Central memory CD8-positive, alpha-beta T cell (primary cell): ENCODE measurements at regions not wholly inside any gene's neighbourhood (a gene's known extent, or its start where the extent isn't known, plus 50 kb on each side); places are given as distances from the start of the nearest gene placed in this dataset.

Source experiments
- ATAC-seq: fragments of 150-1000 bp; cut with Tn5 transposase; replicated peaks from 2 replicates; pipeline ENCODE4 v1.10.0; 2022; ENCODE audit warnings: mild to moderate bottlenecking, moderate FRiP score, moderate number of reproducible peaks; ENCODE audit not compliant: poor library complexity, severe bottlenecking; ENCODE audit errors: extremely low read depth
- DNase-seq, 2 donors: peaks; one replicate each; pipeline ENCODE4 v3.0.0; 2021; ENCODE audit warnings: low spot score in 2 of 2
- H3K27ac Mint-ChIP-seq: one replicate; pipeline ENCODE4 v1.8.0; 2022; ENCODE audit warnings: low read depth, mild to moderate bottlenecking, moderate library complexity, mixed read lengths
- H3K27me3 Mint-ChIP-seq: one replicate; pipeline ENCODE4 v1.8.0; 2022; ENCODE audit warnings: mixed read lengths
- H3K36me3 Mint-ChIP-seq: one replicate; pipeline ENCODE4 v1.8.0; 2022; ENCODE audit warnings: mild to moderate bottlenecking, moderate library complexity, mixed read lengths; ENCODE audit not compliant: insufficient read depth
- H3K4me1 Mint-ChIP-seq: one replicate; pipeline ENCODE4 v1.8.0; 2022; ENCODE audit warnings: mixed read lengths
- H3K4me3 Mint-ChIP-seq: one replicate; pipeline ENCODE4 v1.8.0; 2022; ENCODE audit warnings: mild to moderate bottlenecking, moderate library complexity, mixed read lengths
- H3K9me3 Mint-ChIP-seq: one replicate; pipeline ENCODE4 v1.8.0; 2022; ENCODE audit warnings: mixed read lengths

DNA sequence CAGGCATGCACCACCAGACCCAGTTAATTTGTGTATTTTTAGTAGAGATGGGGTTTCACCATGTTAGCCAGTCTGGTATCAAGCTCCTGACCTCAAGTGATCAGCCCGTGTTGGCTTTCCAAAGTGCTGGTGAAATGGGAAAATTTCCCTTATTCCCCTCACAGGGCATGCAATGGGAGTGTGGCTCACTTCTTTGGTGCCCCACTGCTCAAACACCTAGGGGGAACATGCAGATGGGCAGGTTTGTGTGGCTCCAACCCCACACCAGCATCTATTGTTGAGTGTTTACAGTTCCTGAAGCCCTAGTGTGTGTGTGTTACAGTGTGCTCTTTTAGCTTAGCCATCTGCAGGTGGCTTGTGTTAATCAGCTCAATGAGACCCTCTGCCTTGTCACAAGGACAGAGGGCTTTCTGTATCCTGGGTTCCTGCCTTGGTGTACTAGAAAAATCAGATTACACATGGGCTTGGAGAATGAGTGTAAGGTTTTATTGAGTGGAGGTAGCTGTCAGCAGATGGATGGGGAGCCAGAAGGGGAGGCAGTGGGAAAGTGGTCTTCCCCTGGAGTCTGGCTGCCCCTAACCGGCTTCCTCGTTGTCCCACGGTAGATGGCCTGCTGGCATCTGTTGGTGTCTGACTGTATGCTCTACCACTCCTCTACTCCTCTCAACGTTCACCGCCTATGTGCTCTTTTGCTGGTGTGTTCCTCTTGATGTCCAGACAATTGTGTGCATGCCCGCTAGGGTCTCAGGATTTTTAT, 248.1 kb upstream of the CBLB start:
- DNase-seq = no peak
- H3K36me3 Mint-ChIP-seq = peaks cover 2% of the 10 kb centered on the region

DNA sequence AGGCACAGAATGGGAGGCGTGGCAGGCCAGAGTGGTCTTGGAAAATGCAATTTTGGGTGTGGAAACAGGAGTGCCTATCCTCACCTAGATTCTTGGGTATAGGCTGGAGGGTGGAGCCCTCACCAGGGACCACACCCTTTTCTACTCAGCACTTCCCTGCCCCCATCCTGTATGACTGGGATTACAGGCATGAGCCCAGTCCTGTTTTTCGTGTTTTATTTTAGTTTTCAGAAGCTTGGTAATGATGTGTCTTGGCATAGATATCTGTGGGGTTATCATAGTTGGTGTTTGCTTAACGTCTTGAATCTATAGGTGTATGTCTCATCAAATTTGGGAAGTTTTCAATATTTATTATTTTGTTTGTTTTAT, 248.7 kb upstream of the CBLB start:
- no peaks in the 10 kb centered on the region for H3K36me3 Mint-ChIP-seq
- no peak for DNase-seq
- ATAC-seq = no peak
- H3K4me3 Mint-ChIP-seq = no peak overlapping the region
- H3K27me3 Mint-ChIP-seq = no peaks in the 10 kb centered on the region
- no peaks in the 10 kb centered on the region for H3K4me1 Mint-ChIP-seq
- no peaks in the 10 kb centered on the region for H3K9me3 Mint-ChIP-seq
- H3K27ac Mint-ChIP-seq = no peak overlapping the region

More for the DNA sequence above, 248.1 kb upstream of the CBLB start:
- Mint-ChIP-seq H3K4me1 (no peaks in the 10 kb centered on the region), H3K27ac (no peak overlapping the region), H3K4me3 (no peak overlapping the region), H3K27me3 (no peaks in the 10 kb centered on the region), H3K9me3 (no peaks in the 10 kb centered on the region)
- ATAC-seq = no peak

DNA sequence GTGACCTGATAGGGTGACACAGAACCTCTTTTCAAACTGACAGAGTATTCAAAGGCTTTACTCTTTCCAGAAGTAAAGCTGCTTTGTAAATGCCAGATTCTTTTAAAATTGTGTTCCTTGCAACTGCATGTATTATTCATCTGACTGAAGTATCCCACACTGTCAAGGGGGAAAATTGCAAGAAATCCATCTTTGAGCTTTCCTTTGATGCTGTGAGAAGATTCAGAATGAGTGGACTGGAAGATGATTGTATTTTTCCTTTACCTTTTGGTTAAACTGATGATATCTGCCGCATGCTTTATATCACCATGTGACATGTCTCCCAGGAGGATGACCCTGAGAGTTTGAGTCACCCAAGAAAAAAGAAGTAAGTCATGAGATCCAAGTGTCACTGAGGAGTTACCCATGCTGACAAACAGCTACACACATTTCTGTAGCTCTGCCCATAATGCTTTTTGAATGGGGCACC, 250.8 kb upstream of the CBLB start:
- DNase-seq (no peak), ATAC-seq (no peak)
- no peaks in the 10 kb centered on the region for H3K36me3 Mint-ChIP-seq
- H3K4me1 Mint-ChIP-seq = no peaks in the 10 kb centered on the region
- H3K9me3 Mint-ChIP-seq = no peaks in the 10 kb centered on the region
- no peak overlapping the region for H3K4me3 Mint-ChIP-seq
- no peaks in the 10 kb centered on the region for H3K27me3 Mint-ChIP-seq
- H3K27ac Mint-ChIP-seq = no peak overlapping the region

DNA sequence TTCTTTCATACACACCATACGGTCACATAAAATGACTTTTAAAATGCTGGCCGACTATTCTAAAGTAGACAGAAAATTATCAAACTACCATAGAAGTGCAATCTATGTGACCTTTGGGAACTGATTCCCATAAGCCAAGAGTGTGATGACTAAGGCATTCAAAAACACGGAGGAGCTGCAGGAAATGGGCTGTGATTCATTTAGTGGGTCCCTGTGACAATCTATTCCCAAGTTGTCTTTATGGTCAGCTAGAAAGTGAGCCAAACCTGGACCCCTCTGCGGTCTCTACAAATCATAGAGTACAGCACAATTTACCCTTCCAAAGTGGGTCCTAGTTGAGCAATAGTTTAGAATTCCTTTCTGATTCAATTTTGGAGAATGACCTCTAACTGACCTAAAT, 251.5 kb upstream of the CBLB start:
- Mint-ChIP-seq H3K27ac (no peak overlapping the region), H3K36me3 (no peaks in the 10 kb centered on the region), H3K4me1 (no peaks in the 10 kb centered on the region), H3K9me3 (no peaks in the 10 kb centered on the region), H3K4me3 (no peak overlapping the region), H3K27me3 (no peaks in the 10 kb centered on the region)
- DNase-seq (no peak), ATAC-seq (no peak)

- H3K27me3 Mint-ChIP-seq = no peaks in the 10 kb centered on the region
- no peaks in the 10 kb centered on the region for H3K9me3 Mint-ChIP-seq
- no peaks in the 10 kb centered on the region for H3K36me3 Mint-ChIP-seq
- H3K27ac Mint-ChIP-seq = no peak overlapping the region
- no peak for DNase-seq
- ATAC-seq = no peak
- H3K4me1 Mint-ChIP-seq = no peaks in the 10 kb centered on the region
- no peak overlapping the region for H3K4me3 Mint-ChIP-seq
These were observed 252.9 kb upstream of the CBLB start for GRCh38 chr3:106121491-106122289.

DNA sequence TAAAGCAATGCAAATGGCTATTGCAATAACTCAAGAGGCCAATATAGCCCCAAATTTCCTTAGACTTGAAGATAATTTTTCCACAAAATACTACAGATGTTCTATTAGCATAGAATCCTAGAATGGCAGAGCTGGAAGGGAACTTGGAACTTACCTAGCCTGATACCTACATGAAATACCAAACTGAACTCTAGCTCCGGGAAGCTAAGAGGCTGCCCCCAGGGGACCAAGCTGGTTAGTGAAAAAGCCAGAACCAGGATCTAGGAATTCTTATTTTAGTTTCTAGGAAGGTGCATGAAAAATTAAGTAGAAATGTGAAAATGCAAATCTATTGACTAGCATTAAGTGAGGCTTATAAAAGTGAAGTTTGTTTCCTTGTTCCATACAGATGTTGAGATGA, 256.0 kb upstream of the CBLB start:
- DNase-seq = no peak
- Mint-ChIP-seq H3K27ac (no peak overlapping the region), H3K4me3 (no peak overlapping the region), H3K4me1 (no peaks in the 10 kb centered on the region), H3K36me3 (no peaks in the 10 kb centered on the region), H3K27me3 (no peaks in the 10 kb centered on the region), H3K9me3 (no peaks in the 10 kb centered on the region)
- no peak for ATAC-seq

DNA sequence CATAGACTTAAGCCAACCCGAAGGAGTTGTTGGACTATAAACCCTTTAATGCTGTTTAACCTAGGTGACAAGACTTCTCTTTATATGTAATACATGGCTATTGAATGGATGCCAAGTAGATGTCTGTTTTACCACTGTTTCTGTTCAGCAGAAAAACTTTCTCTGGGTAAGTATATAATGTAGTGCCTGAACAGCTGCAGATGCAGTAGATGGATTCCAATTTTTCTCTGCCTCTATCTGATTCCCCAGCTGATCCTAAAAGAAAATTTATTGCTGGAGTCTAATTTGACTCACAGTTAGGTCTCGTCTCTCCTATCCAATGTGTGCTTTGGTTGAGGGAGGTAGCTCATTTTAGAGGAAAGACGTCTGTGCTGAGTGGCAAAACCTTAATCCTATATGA, 256.5 kb upstream of the CBLB start:
- ATAC-seq = no peak
- Mint-ChIP-seq H3K9me3 (no peaks in the 10 kb centered on the region), H3K4me3 (no peak overlapping the region), H3K27me3 (no peaks in the 10 kb centered on the region), H3K27ac (no peak overlapping the region), H3K4me1 (no peaks in the 10 kb centered on the region), H3K36me3 (no peaks in the 10 kb centered on the region)
- no peak for DNase-seq

DNA sequence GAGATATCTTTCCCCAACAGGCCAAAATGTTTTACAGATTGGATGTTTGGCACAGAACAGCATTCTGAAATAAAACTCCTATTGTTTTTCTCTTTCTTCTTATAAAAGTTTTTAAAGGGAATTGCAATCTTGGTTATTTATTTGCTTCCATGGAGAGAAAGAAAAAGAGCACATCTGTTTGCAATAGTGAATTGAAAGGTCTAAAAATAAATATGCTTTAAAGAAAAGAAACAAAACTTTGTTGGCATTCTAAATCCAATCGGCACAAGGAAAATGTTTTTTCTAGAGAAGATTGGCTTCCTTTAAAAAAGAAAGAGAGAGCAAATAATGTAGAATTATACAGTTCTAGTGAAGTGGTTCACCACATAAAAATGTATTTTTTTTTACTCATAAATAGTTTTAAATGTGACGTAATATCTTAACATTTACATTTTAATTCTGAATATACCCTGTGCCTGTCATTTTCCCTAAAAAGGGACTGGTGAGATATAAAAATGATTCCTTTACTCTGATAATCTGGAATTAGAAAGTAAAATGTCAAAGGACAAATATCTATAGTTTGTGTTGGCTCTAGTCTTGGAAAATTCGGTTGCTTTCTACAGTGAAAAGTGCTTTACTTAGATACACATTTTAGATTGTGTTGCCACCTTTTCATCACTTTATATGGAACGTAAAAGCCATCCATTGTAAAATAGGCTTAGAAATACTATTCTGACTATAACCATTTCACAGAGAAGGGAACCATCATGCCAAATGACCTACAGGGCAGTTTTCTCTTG, 257.4 kb upstream of the CBLB start:
- Mint-ChIP-seq H3K36me3 (no peaks in the 10 kb centered on the region), H3K4me1 (no peaks in the 10 kb centered on the region), H3K27me3 (no peaks in the 10 kb centered on the region), H3K27ac (no peak overlapping the region), H3K4me3 (no peak overlapping the region), H3K9me3 (no peaks in the 10 kb centered on the region)
- DNase-seq (no peak), ATAC-seq (no peak)

DNA sequence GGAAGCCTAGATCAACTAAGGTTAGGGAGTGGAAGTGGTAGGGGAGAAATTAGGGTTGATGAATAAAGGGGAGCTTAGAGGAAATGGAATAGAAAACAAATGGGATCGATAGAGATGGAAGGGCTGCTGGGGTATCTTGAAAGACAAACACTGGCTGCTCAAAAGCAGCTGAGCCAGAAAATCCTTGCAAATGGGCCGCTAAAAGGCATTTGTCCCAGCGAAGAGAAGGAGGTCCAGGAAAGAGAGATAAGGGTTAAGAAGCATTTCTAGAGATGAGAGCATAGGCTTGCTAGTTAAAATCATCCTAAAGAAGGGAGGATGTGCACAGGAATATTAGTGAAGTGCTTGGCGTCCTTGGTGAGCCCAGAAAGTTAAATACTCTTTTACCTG, 258.0 kb upstream of the CBLB start:
- Mint-ChIP-seq H3K4me1 (no peaks in the 10 kb centered on the region), H3K9me3 (no peaks in the 10 kb centered on the region), H3K4me3 (no peak overlapping the region), H3K27ac (no peak overlapping the region), H3K27me3 (no peaks in the 10 kb centered on the region), H3K36me3 (no peaks in the 10 kb centered on the region)
- ATAC-seq = no peak
- DNase-seq = no peak

GRCh38 chr3:106129939-106130338, 261.1 kb upstream of the CBLB start:
- Mint-ChIP-seq H3K4me3 (no peak overlapping the region), H3K36me3 (no peaks in the 10 kb centered on the region), H3K27me3 (no peaks in the 10 kb centered on the region), H3K27ac (no peak overlapping the region), H3K4me1 (no peaks in the 10 kb centered on the region), H3K9me3 (no peaks in the 10 kb centered on the region)
- ATAC-seq = no peak
- DNase-seq = no peak

DNA sequence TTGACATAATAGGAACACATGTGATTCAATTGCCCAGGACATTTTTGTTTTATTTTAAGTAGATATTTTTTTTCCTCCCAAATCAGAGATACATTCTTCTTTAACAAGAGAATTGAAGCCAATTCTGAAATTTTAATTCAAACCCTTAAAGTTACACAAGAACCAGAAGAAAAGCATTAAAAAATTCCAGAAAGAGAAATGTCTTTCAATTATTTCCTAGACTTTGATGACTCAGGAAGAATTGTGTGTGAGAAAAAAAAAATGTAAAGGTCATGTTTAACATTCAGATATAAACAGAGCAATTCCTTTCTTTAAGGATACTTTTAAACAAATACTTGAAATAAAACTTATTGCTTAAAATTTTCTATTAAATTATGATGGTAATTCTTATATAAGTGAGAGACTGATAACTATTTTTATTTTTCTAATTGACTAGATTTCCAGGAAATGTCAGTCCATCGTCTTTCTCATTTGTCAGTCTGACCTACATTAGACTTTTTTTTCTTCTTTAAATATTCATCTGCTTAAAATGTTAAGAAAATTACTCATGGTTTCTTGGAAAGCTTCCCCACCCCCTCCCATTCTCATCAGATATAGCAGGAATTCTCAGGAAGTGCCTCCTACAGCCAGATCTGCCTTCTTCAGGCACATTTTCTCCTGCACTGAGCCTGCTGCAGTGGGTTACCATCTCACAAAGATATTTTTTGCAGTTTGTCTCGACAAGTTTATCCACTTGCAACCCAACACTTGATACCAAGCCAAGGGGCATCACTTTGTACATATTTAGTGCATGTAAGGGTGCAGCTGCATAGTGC, 261.8 kb upstream of the CBLB start:
- H3K27me3 Mint-ChIP-seq = no peaks in the 10 kb centered on the region
- no peaks in the 10 kb centered on the region for H3K36me3 Mint-ChIP-seq
- no peak overlapping the region for H3K4me3 Mint-ChIP-seq
- no peak for ATAC-seq
- no peak for DNase-seq
- H3K9me3 Mint-ChIP-seq = no peaks in the 10 kb centered on the region
- H3K27ac Mint-ChIP-seq = no peak overlapping the region
- H3K4me1 Mint-ChIP-seq = no peaks in the 10 kb centered on the region

GRCh38 chr3:106135451-106136160, 266.8 kb upstream of the CBLB start:
- Mint-ChIP-seq H3K4me1 (no peaks in the 10 kb centered on the region), H3K9me3 (no peaks in the 10 kb centered on the region), H3K27ac (no peak overlapping the region), H3K27me3 (no peaks in the 10 kb centered on the region), H3K36me3 (no peaks in the 10 kb centered on the region), H3K4me3 (no peak overlapping the region)
- DNase-seq (no peak), ATAC-seq (no peak)
